Right lobe of liver (tissue), 4 donors: ENCODE measurements at regions not wholly inside any gene's neighbourhood (a gene's known extent, or its start where the extent isn't known, plus 50 kb on each side); places are given as distances from the start of the nearest gene placed in this dataset.

Experiments used
- CTCF ChIP-seq, 4 donors: fragments of 200-600 bp in 3 of 4; fragments of 450-650 bp in 1 of 4; IDR thresholded peaks; one replicate each; pipeline versions ENCODE4 v1.5.1 to v1.8.0; 2016 to 2022; ENCODE audit warnings: antibody characterized with exemption in 4 of 4, mild to moderate bottlenecking in 2 of 4
- POLR2A ChIP-seq: fragments of 450-650 bp; IDR thresholded peaks from one replicate; pipeline ENCODE4 v1.6.1; 2017; ENCODE audit warnings: antibody characterized with exemption, mild to moderate bottlenecking
- donor health status: DM: no; HTN: no; CAD: no.
- donor health status: DM: no; HTN: no; CAD: no.
- donor health status: DM: no; HTN: yes; CAD: no.

- TF ChIP-seq CTCF (IDR thresholded peaks at IDR 0.05) (no peak), POLR2A (no peak)
Measured at GRCh38 chr11:122358292-122358691, 242.3 kb upstream of the BLID start.
